Panc1 (cell line): ENCODE measurements at regions not wholly inside any gene's neighbourhood (a gene's known extent, or its start where the extent isn't known, plus 50 kb on each side); places are given as distances from the start of the nearest gene placed in this dataset.

Experiments used
- ATAC-seq: fragments of 200-7000 bp; cut with Tn5 transposase; 2 replicates; pipeline ENCODE4 v1.9.1; 2020; ENCODE audit warnings: mild to moderate bottlenecking, moderate library complexity
- BruUV-seq: library from RNA; stranded (reverse); fragments of 400-500 nt; replicated peaks from 2 replicates; lab custom pipeline; 2021; lab: Mats Ljungman, UMichigan
- CTCF ChIA-PET: fragments of 300-600 bp; sonication (Branson Sonifier 250); formaldehyde crosslinking; loops from one replicate; lab custom pipeline; 2022; ENCODE audit warnings: antibody characterized with exemption; lab: Charles Lee
- POLR2A ChIA-PET: fragments of 300-600 bp; sonication (Branson Sonifier 250); formaldehyde crosslinking; loops from one replicate; lab custom pipeline; 2022; ENCODE audit warnings: antibody characterized with exemption; lab: Charles Lee
- DNase-seq: peaks from one replicate; pipeline ENCODE4 v3.0.0-alpha.2; 2010; ENCODE audit warnings: low read depth, low spot score
- H3K27ac ChIP-seq: 2 replicates; pipeline ENCODE4 v1.5.1; 2011; ENCODE audit warnings: mild to moderate bottlenecking, low read length, inconsistent platforms
- H3K27me3 ChIP-seq: fragments of 200-500 bp; sonication (Bioruptor generic); 2 replicates; pipeline ENCODE4 v1.6.0; 2014; ENCODE audit warnings: low read length, inconsistent platforms; ENCODE audit not compliant: control insufficient read depth, insufficient read depth
- H3K36me3 ChIP-seq: fragments of 200-500 bp; sonication (Bioruptor generic); 2 replicates; pipeline ENCODE4 v1.5.1; 2014; ENCODE audit warnings: inconsistent platforms, mild to moderate bottlenecking, low read length, moderate library complexity; ENCODE audit not compliant: control insufficient read depth, insufficient read depth
- H3K4me1 ChIP-seq: 2 replicates; pipeline ENCODE4 v1.5.1; 2011; ENCODE audit warnings: inconsistent platforms, mild to moderate bottlenecking, low read length, moderate library complexity; ENCODE audit not compliant: control insufficient read depth, insufficient read depth
- H3K4me3 ChIP-seq, 2 experiments: 2 replicates each; pipeline ENCODE4 v1.5.1; 2011 to 2012; ENCODE audit warnings: low read depth in 2 of 2, low read length in 2 of 2, mild to moderate bottlenecking in 2 of 2, inconsistent platforms in 1 of 2, moderate library complexity in 1 of 2
- H3K9me3 ChIP-seq: fragments of 200-500 bp; sonication (Bioruptor generic); 2 replicates; pipeline ENCODE4 v1.5.1; 2014; ENCODE audit warnings: low read depth, mild to moderate bottlenecking, inconsistent platforms, low read length, moderate library complexity; ENCODE audit not compliant: control insufficient read depth, insufficient read depth
- POLR2AphosphoS5 ChIP-seq: IDR thresholded peaks from 2 replicates; pipeline ENCODE4 v1.6.1; 2012; ENCODE audit warnings: mild to moderate bottlenecking, low read depth, low read length, moderate library complexity
- SIN3A ChIP-seq: IDR thresholded peaks from 2 replicates; pipeline ENCODE4 v1.6.1; 2012; ENCODE audit warnings: low read depth, mild to moderate bottlenecking, low read length, moderate library complexity, borderline replicate concordance; ENCODE audit not compliant: insufficient read depth
- TCF7L2 ChIP-seq: IDR thresholded peaks from 2 replicates; pipeline ENCODE4 v1.6.1; 2011; ENCODE audit warnings: mild to moderate bottlenecking, low read depth, low read length, inconsistent platforms
- in situ Hi-C: cut with HindIII; loops from 2 replicates; pipeline ENCODE4 v1.10.0; 2016; ENCODE audit warnings: low sequenced_read_pairs, low pct_unique_long_range_greater_than_20kb
- intact Hi-C: fragments of 100-400 bp; cut with micrococcal nuclease; formaldehyde crosslinking; loops from one replicate; pipeline ENCODE4 v1.10.0; 2022; ENCODE audit not compliant: unreplicated experiment
- TF ChIP-seq, protein P1 (sequence below), 2 experiments: IDR thresholded peaks; 2 replicates each; pipeline ENCODE4 v1.6.1; 2011 to 2012; ENCODE audit warnings: low read depth in 2 of 2, control low read depth in 1 of 2, low read length in 1 of 2, mild to moderate bottlenecking in 1 of 2, moderate library complexity in 1 of 2; ENCODE audit not compliant: insufficient read depth in 1 of 2
- TF ChIP-seq, protein P2 (sequence below): fragments of 450-650 bp; IDR thresholded peaks from 2 replicates; pipeline ENCODE4 v1.5.1; 2017; ENCODE audit warnings: mild to moderate bottlenecking

DNA sequence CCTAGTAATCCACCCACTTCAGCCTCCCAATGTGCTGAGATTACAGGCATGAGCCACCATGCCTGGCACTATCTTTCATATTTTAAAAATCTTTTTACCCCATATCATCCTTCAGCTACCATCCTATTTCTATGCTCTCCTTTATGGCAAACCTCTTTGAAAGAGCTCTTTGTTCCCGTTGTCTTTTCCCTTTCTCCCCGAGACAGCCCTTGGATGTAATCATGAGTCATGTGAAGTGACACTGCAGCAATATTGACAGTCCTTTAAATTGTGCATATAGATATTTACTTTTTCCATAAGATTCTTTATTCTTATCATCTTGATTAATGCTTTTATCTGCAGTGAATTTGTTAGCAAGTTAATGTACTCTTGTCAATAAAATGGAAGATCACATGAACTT, 286.6 kb downstream of the ANKRD7 start:
- H3K36me3 ChIP-seq, result no peaks in the 10 kb centered on the region; the same call in 1 of the 2 replicates
- TF ChIP-seq SIN3A, result no peak
- TF ChIP-seq, protein P1, sequence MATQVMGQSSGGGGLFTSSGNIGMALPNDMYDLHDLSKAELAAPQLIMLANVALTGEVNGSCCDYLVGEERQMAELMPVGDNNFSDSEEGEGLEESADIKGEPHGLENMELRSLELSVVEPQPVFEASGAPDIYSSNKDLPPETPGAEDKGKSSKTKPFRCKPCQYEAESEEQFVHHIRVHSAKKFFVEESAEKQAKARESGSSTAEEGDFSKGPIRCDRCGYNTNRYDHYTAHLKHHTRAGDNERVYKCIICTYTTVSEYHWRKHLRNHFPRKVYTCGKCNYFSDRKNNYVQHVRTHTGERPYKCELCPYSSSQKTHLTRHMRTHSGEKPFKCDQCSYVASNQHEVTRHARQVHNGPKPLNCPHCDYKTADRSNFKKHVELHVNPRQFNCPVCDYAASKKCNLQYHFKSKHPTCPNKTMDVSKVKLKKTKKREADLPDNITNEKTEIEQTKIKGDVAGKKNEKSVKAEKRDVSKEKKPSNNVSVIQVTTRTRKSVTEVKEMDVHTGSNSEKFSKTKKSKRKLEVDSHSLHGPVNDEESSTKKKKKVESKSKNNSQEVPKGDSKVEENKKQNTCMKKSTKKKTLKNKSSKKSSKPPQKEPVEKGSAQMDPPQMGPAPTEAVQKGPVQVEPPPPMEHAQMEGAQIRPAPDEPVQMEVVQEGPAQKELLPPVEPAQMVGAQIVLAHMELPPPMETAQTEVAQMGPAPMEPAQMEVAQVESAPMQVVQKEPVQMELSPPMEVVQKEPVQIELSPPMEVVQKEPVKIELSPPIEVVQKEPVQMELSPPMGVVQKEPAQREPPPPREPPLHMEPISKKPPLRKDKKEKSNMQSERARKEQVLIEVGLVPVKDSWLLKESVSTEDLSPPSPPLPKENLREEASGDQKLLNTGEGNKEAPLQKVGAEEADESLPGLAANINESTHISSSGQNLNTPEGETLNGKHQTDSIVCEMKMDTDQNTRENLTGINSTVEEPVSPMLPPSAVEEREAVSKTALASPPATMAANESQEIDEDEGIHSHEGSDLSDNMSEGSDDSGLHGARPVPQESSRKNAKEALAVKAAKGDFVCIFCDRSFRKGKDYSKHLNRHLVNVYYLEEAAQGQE (IDR thresholded peaks at IDR 0.05; ENCODE audit: insufficient read depth in 1 of 2, low read depth in 2 of 2, low read length in 1 of 2), result no peak
- no peak for TF ChIP-seq TCF7L2
- no peaks in the 10 kb centered on the region; the same call in 1 of the 2 replicates for H3K9me3 ChIP-seq
- ChIA-PET CTCF (no interaction called here), POLR2A (no interaction called here)
- intact Hi-C loops, result no loop called here
- in situ Hi-C loops, result no loop called here
- ATAC-seq (no peak), DNase-seq (no peak)
- no TSS peak for BruUV-seq
- H3K4me3 ChIP-seq, result no peak overlapping the region
- no peaks in the 10 kb centered on the region for H3K4me1 ChIP-seq
- no peak overlapping the region for H3K27ac ChIP-seq
- H3K27me3 ChIP-seq, result no peaks in the 10 kb centered on the region

DNA sequence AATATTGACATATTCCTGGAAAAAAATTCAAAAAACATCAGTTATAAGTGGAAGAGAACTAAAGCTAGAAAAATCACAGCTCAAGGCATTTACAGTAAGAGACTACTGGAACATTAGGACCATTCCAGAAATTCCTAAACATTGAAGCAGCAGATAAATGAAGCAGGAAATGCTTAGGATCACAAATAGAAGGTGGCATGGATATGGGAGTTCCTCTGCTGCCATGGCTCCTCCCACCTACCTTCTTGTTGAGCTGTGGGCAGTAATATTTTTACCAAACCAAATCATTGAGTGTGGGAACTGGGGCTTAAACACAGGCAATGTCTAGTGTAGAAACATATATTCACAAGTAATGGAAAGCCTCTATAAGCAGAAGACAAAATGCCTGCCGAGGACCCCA, 292.8 kb downstream of the ANKRD7 start:
- H3K27me3 ChIP-seq, result no peaks in the 10 kb centered on the region
- no peak overlapping the region for H3K4me3 ChIP-seq
- H3K36me3 ChIP-seq, result no peaks in the 10 kb centered on the region; the same call in 1 of the 2 replicates
- no peak for DNase-seq
- H3K27ac ChIP-seq, result no peak overlapping the region
- TF ChIP-seq POLR2AphosphoS5, result no peak
- H3K9me3 ChIP-seq, result no peaks in the 10 kb centered on the region
- CTCF ChIA-PET, result no interaction called here
- BruUV-seq, result no TSS peak
- in situ Hi-C loops, result no loop called here
- no peak for ATAC-seq
- POLR2A ChIA-PET, result no interaction called here
- no peaks in the 10 kb centered on the region for H3K4me1 ChIP-seq
- intact Hi-C loops, result no loop called here

DNA sequence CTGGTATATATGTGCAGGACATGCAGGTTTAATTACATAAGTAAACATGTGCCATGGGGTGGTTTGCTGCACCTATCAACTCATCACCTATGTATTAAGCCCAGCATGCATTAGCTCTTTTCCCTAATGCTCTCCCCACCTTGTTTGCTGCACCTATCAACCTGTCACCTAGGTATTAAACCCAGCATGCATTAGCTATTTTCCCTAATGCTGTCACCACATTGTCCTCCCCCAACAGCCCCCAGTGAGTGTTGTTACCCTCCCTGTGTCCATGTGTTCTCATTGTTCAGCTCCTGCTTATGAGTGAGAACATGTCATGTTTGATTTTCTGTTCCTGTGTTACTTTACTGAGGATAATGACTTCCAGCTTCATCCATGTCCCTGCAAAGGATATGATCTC, 300.5 kb downstream of the ANKRD7 start:
- no peak overlapping the region for H3K4me3 ChIP-seq
- H3K36me3 ChIP-seq, result no peaks in the 10 kb centered on the region
- no peaks in the 10 kb centered on the region for H3K9me3 ChIP-seq
- no peaks in the 10 kb centered on the region for H3K27me3 ChIP-seq
- BruUV-seq, result no TSS peak
- H3K27ac ChIP-seq, result no peak overlapping the region
- ATAC-seq, result no peak
- no peak for DNase-seq
- in situ Hi-C loops (no loop called here), intact Hi-C loops (no loop called here)
- no peaks in the 10 kb centered on the region for H3K4me1 ChIP-seq
- CTCF ChIA-PET, result no interaction called here
- TF ChIP-seq, protein P1 (IDR thresholded peaks at IDR 0.05; ENCODE audit: insufficient read depth in 1 of 2, low read depth in 2 of 2, low read length in 1 of 2), result no peak
- TF ChIP-seq SIN3A (no peak), TCF7L2 (no peak), POLR2AphosphoS5 (no peak)
- TF ChIP-seq, protein P2, sequence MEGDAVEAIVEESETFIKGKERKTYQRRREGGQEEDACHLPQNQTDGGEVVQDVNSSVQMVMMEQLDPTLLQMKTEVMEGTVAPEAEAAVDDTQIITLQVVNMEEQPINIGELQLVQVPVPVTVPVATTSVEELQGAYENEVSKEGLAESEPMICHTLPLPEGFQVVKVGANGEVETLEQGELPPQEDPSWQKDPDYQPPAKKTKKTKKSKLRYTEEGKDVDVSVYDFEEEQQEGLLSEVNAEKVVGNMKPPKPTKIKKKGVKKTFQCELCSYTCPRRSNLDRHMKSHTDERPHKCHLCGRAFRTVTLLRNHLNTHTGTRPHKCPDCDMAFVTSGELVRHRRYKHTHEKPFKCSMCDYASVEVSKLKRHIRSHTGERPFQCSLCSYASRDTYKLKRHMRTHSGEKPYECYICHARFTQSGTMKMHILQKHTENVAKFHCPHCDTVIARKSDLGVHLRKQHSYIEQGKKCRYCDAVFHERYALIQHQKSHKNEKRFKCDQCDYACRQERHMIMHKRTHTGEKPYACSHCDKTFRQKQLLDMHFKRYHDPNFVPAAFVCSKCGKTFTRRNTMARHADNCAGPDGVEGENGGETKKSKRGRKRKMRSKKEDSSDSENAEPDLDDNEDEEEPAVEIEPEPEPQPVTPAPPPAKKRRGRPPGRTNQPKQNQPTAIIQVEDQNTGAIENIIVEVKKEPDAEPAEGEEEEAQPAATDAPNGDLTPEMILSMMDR, result no peak
- POLR2A ChIA-PET, result no interaction called here
